Prostate gland (tissue), 2 donors: ENCODE measurements at regions not wholly inside any gene's neighbourhood (a gene's known extent, or its start where the extent isn't known, plus 50 kb on each side); places are given as distances from the start of the nearest gene placed in this dataset.
"Not testable (repeated sequence)": the region's sequence is repeated elsewhere in the genome, so short reads cannot be mapped to it uniquely, and the experiment has no call there.

ENCODE experiments used
- DNase-seq: peaks from one replicate; pipeline ENCODE4 v3.0.0-alpha.2; 2019; ENCODE audit warnings: low spot score
- H3K27ac ChIP-seq, 2 donors: fragments of 200-600 bp; sonication (generic); 2 replicates each; pipeline ENCODE4 v1.5.1; 2017 to 2019
- H3K27me3 ChIP-seq: fragments of 200-600 bp; sonication (generic); replicated peaks from 2 replicates; pipeline ENCODE4 v1.5.1; 2019; ENCODE audit not compliant: insufficient read depth
- H3K36me3 ChIP-seq, 2 donors: fragments of 200-600 bp; sonication (generic); 1 replicate in 1 of 2; 2 replicates in 1 of 2; pipeline versions ENCODE4 v1.5.1 to v1.8.1; 2017 to 2019
- H3K4me1 ChIP-seq: fragments of 200-600 bp; sonication (generic); replicated peaks from 2 replicates; pipeline ENCODE4 v1.5.1; 2019
- H3K4me3 ChIP-seq, 2 donors: fragments of 200-600 bp; sonication (generic); 2 replicates each; pipeline ENCODE4 v1.5.1; 2017 to 2019
- H3K9me3 ChIP-seq: fragments of 200-600 bp; sonication (generic); 2 replicates; pipeline ENCODE4 v1.5.1; 2017
- CTCF ChIP-seq, 4 experiments: fragments of 200-600 bp in 2 of 4; fragments of 450-650 bp in 2 of 4; sonication (generic) in 2 of 4; IDR thresholded peaks; 1 replicate in 3 of 4; 2 replicates in 1 of 4; pipeline ENCODE4 v1.5.1; 2016 to 2019; ENCODE audit warnings: antibody characterized with exemption in 4 of 4, mild to moderate bottlenecking in 2 of 4, moderate library complexity in 2 of 4
- POLR2A ChIP-seq: fragments of 450-650 bp; IDR thresholded peaks from one replicate; pipeline ENCODE4 v1.6.1; 2016; ENCODE audit warnings: antibody characterized with exemption, mild to moderate bottlenecking
- POLR2AphosphoS5 ChIP-seq: sonication (generic); formaldehyde crosslinking; IDR thresholded peaks from one replicate; pipeline ENCODE4 v1.6.1; 2017; ENCODE audit warnings: antibody characterized with exemption
- WGBS: methylation state at CpG from one replicate; pipeline ENCODE4 v1.1.5; 2018; 5-methylcytosine and 5-hydroxymethylcytosine counted together
- intact Hi-C: fragments of 100-400 bp; cut with DNase I; formaldehyde crosslinking; loops from one replicate; pipeline ENCODE4 v1.14.2; 2022

GRCh38 chr1:188642704-188643103 lies 1814.0 kb downstream of the PLA2G4A start:
- no peak for TF ChIP-seq CTCF (IDR thresholded peaks at IDR 0.05)
- no peak for TF ChIP-seq POLR2A
- no peak for TF ChIP-seq POLR2AphosphoS5
- Histone ChIP-seq H3K4me3 (no peak overlapping the region), H3K27me3 (no peaks in the 10 kb centered on the region), H3K36me3 (no peaks in the 10 kb centered on the region), H3K4me1 (no peaks in the 10 kb centered on the region), H3K27ac (no peak overlapping the region), H3K9me3 (no peaks in the 10 kb centered on the region)
- WGBS = 87% methylated on average over 5 of the region's 5 CpGs
- DNase-seq = no peak
- intact Hi-C loops = no loop called here

GRCh38 chr1:188652678-188653077 lies 1823.9 kb downstream of the PLA2G4A start:
- TF ChIP-seq POLR2AphosphoS5 (no peak), CTCF (IDR thresholded peaks at IDR 0.05) (no peak), POLR2A (no peak)
- Histone ChIP-seq H3K27me3 (no peaks in the 10 kb centered on the region), H3K9me3 (no peaks in the 10 kb centered on the region), H3K36me3 (no peaks in the 10 kb centered on the region), H3K27ac (no peak overlapping the region), H3K4me3 (no peak overlapping the region), H3K4me1 (no peaks in the 10 kb centered on the region)
- 33% methylated on average over 1 of the region's 1 CpG for WGBS
- no peak for DNase-seq
- intact Hi-C loops = no loop called here

- DNase-seq, intact Hi-C loops, H3K27me3 ChIP-seq, H3K4me3 ChIP-seq, H3K9me3 ChIP-seq, H3K4me1 ChIP-seq, H3K36me3 ChIP-seq, H3K27ac ChIP-seq: not testable (repeated sequence)
- 98% methylated on average over 16 of the region's 16 CpGs for WGBS
Observed at GRCh38 chr1:188655966-188656365, 1821.7 kb downstream of the BRINP3 start.

- Histone ChIP-seq H3K36me3 (no peaks in the 10 kb centered on the region), H3K4me3 (no peak overlapping the region), H3K27ac (no peak overlapping the region), H3K27me3 (no peaks in the 10 kb centered on the region), H3K9me3 (no peaks in the 10 kb centered on the region), H3K4me1 (no peaks in the 10 kb centered on the region)
- TF ChIP-seq CTCF (IDR thresholded peaks at IDR 0.05) (no peak), POLR2AphosphoS5 (no peak), POLR2A (no peak)
- intact Hi-C loops = no loop called here
- no peak for DNase-seq
Observed at GRCh38 chr1:188660572-188660971, 1817.1 kb downstream of the BRINP3 start.

- intact Hi-C loops = no loop called here
- Histone ChIP-seq H3K4me3 (no peak overlapping the region), H3K27ac (no peak overlapping the region), H3K36me3 (no peaks in the 10 kb centered on the region), H3K9me3 (no peaks in the 10 kb centered on the region), H3K4me1 (no peaks in the 10 kb centered on the region), H3K27me3 (no peaks in the 10 kb centered on the region)
- TF ChIP-seq POLR2A (no peak), CTCF (IDR thresholded peaks at IDR 0.05) (no peak), POLR2AphosphoS5 (no peak)
- WGBS = 47% methylated on average over 4 of the region's 4 CpGs
- DNase-seq = no peak
Observed at GRCh38 chr1:188665477-188665876, 1812.2 kb downstream of the BRINP3 start.
